Psoas muscle (tissue), 7 donors: ENCODE measurements at regions not wholly inside any gene's neighbourhood (a gene's known extent, or its start where the extent isn't known, plus 50 kb on each side); places are given as distances from the start of the nearest gene placed in this dataset.

ENCODE experiments used
- ATAC-seq, 4 donors: fragments of 200-7000 bp; cut with Tn5 transposase; one replicate each; pipeline ENCODE4 v1.9.1; 2020; ENCODE audit warnings: moderate library complexity in 3 of 4, mild to moderate bottlenecking in 2 of 4
- DNase-seq, 2 donors: peaks; one replicate each; pipeline ENCODE4 v3.0.0-alpha.2; 2020
- H3K27ac ChIP-seq: fragments of 200-600 bp; one replicate; pipeline ENCODE4 v1.8.0; 2022
- H3K27me3 ChIP-seq, 3 donors: fragments of 200-600 bp in 1 of 3; one replicate each; pipeline versions ENCODE4 v1.6.1 to v1.8.0; 2013 to 2022; ENCODE audit warnings: low read length in 2 of 3, mild to moderate bottlenecking in 2 of 3, moderate library complexity in 1 of 3; ENCODE audit not compliant: insufficient read depth in 3 of 3
- H3K36me3 ChIP-seq, 2 donors: fragments of 200-600 bp in 1 of 2; one replicate each; pipeline versions ENCODE4 v1.6.1 to v1.8.0; 2013 to 2022; ENCODE audit warnings: low read depth in 1 of 2, mild to moderate bottlenecking in 1 of 2, moderate library complexity in 1 of 2; ENCODE audit not compliant: insufficient read depth in 1 of 2
- H3K4me1 ChIP-seq: fragments of 200-600 bp; one replicate; pipeline ENCODE4 v1.8.0; 2022
- H3K4me3 ChIP-seq: fragments of 200-600 bp; one replicate; pipeline ENCODE4 v1.8.0; 2022; ENCODE audit warnings: mild to moderate bottlenecking
- H3K9me3 ChIP-seq: fragments of 200-600 bp; one replicate; pipeline ENCODE4 v1.8.0; 2022
- CTCF ChIP-seq: fragments of 200-600 bp; IDR thresholded peaks from one replicate; pipeline ENCODE4 v1.8.0; 2022; ENCODE audit warnings: antibody characterized with exemption
- WGBS, 3 donors: extraction: QIAGEN DNeasy Blood & Tissue Kit; methylation state at CpG; one replicate each; pipeline versions ENCODE4 v1.1.6 to v1.1.7; 2013; 5-methylcytosine and 5-hydroxymethylcytosine counted together
- intact Hi-C, 2 donors: fragments of 100-400 bp; cut with DNase I; formaldehyde crosslinking; loops; one replicate each; pipeline versions ENCODE4 v1.11.0 to v1.14.2; 2022
- donor health status: healthy with polysubstance abuse.
- donor health status: DM: no; HTN: no; CAD: no; lungs with moderate emphysema.
- donor health status: Bipolar disorder and iron deficiency.
- donor health status: healthy.
- donor health status: DM: yes; HTN: yes; CAD: no.
- donor health status: DM: no; HTN: no; CAD: no.
- donor health status: DM: yes; HTN: yes; CAD: no.

DNA sequence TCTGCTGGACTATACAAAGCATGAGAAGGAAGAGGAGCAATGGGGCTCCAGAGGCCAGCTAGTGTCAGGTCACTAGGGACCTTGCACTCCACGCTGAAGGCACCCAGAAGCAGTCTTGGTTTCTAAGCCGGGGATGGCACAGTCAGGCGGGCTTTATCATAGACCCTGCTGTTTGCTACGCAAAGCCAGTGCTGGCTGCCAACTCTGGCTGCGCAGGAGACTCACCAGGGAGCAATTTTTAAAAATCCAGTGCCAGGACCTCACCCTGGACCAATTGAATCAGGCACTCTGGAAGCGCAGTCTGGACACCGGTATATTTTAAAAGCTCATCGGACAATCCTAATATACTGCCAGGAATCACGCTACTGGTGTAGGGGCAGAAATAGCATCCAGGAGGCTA lies 368.5 kb upstream of the XYLT1 start:
- H3K4me1 ChIP-seq = no peaks in the 10 kb centered on the region
- intact Hi-C loops = no loop called here
- DNase-seq = no peak
- no peak for TF ChIP-seq CTCF
- H3K9me3 ChIP-seq = no peaks in the 10 kb centered on the region
- no peak for ATAC-seq
- H3K4me3 ChIP-seq = no peak overlapping the region
- 73 to 87% (median 77%) methylated on average over 9 of the region's 9 CpGs for WGBS, 3 donors
- no peak overlapping the region for H3K27ac ChIP-seq
- H3K27me3 ChIP-seq = peaks cover 0 to 2% (median 0%) of the 10 kb centered on the region in 3 donors
- no peaks in the 10 kb centered on the region for H3K36me3 ChIP-seq

DNA sequence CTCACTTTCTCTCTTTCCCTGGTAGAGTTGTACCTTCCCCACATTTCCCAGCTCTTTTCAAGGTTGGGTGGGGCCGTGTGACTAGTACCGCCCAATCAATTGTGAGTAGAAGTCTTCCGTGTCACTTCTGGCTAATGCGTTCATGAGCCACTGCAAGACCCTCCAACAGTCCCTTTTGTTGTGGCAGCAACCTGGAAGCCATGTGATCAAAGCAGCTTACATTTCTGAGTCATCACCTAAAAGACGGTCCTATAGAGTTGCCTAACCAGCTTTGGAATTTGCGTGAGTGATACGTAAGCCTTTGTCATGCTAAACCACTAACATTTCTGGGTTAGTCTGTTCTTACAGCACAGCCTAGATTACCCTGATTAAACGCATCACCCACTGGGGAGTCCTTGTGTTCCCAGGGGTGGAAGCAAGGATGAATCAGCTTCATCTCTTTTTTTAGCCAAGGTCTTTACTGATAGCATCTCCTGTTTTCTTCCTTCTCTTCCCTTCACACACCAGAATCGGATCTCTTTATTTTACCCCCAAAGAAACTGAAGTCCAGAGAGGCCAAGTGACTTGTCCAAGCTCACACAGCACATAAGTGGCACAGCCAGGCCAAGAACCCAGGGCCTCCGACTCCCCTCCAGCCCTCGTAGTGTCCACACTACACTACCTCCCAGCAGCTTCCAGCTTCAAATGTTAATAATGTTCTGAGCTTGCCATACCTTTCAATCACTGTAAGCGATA lies 366.3 kb upstream of the XYLT1 start:
- no peaks in the 10 kb centered on the region for H3K9me3 ChIP-seq
- peaks cover 0 to 2% (median 0%) of the 10 kb centered on the region in 3 donors for H3K27me3 ChIP-seq
- intact Hi-C loops = no loop called here
- ATAC-seq (no peak), DNase-seq (no peak)
- no peak for TF ChIP-seq CTCF
- H3K4me1 ChIP-seq = no peaks in the 10 kb centered on the region
- WGBS, 3 donors = 59 to 70% (median 62%) methylated on average over 12 of the region's 12 CpGs
- H3K4me3 ChIP-seq = no peak overlapping the region
- no peaks in the 10 kb centered on the region for H3K36me3 ChIP-seq
- H3K27ac ChIP-seq = no peak overlapping the region

GRCh38 chr16:17835118-17835876 lies 364.5 kb upstream of the XYLT1 start:
- 73 to 75% (median 74%) methylated on average over 4 of the region's 4 CpGs for WGBS, 3 donors
- intact Hi-C loops = no loop called here
- H3K4me3 ChIP-seq = no peak overlapping the region
- ATAC-seq (no peak), DNase-seq (no peak)
- H3K4me1 ChIP-seq = no peaks in the 10 kb centered on the region
- peaks cover 0 to 2% (median 0%) of the 10 kb centered on the region in 3 donors for H3K27me3 ChIP-seq
- TF ChIP-seq CTCF = no peak
- no peaks in the 10 kb centered on the region for H3K9me3 ChIP-seq
- H3K27ac ChIP-seq = no peak overlapping the region
- H3K36me3 ChIP-seq = no peaks in the 10 kb centered on the region

DNA sequence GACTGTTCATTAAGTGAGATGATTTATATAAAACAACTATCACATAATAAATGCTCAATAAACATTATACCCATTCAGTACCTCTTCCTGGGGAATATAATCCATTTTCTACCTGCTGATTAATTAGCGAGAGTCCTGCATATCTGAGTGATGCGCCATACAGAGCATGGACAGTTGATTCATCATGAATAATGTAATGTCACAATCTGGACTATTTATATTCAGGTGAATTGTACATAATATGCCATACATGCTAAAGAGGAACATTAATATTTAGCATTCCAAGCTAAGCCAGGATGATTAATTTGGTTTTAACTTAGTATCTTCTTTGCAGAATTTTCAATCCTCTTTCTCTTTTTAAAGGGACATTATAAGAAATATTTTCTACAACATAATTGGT lies 362.0 kb upstream of the XYLT1 start:
- ATAC-seq = no peak
- Histone ChIP-seq H3K4me3 (no peak overlapping the region), H3K27me3 (peaks cover 0 to 2% (median 0%) of the 10 kb centered on the region in 3 donors), H3K9me3 (no peaks in the 10 kb centered on the region), H3K27ac (no peak overlapping the region), H3K4me1 (no peaks in the 10 kb centered on the region), H3K36me3 (no peaks in the 10 kb centered on the region)
- no peak for TF ChIP-seq CTCF
- intact Hi-C loops = no loop called here
- DNase-seq = no peak
- 91 to 95% (median 92%) methylated on average over 2 of the region's 2 CpGs for WGBS, 3 donors
